GM12878 (cell line): ENCODE measurements at regions not wholly inside any gene's neighbourhood (a gene's known extent, or its start where the extent isn't known, plus 50 kb on each side); places are given as distances from the start of the nearest gene placed in this dataset.
A peak's percentile ranks its signal among the peaks of the same experiment; 100 is the strongest.

Experiments used
- ATAC-seq: fragments of 200-7000 bp; cut with Tn5 transposase; 3 replicates; pipeline ENCODE4 v1.9.1; 2020; ENCODE audit warnings: mild to moderate bottlenecking, moderate library complexity
- BruUV-seq: library from RNA; stranded (reverse); fragments of 400-500 nt; replicated peaks from 2 replicates; lab custom pipeline; 2021; lab: Mats Ljungman, UMichigan
- CTCF ChIA-PET: fragments of 300-600 bp; sonication (Branson Sonifier 250); formaldehyde crosslinking; extraction: SDS; loops from one replicate; lab custom pipeline; 2021; ENCODE audit warnings: inconsistent platforms; lab: Yijun Ruan, JAX
- POLR2A ChIA-PET: fragments of 350-600 bp; formaldehyde crosslinking; extraction: SDS; loops from one replicate; lab custom pipeline; 2021; ENCODE audit warnings: inconsistent platforms; lab: Charles Lee
- RAD21 ChIA-PET: fragments of 300-600 bp; sonication (Branson Sonifier 250); formaldehyde crosslinking; loops from one replicate; lab custom pipeline; 2023; ENCODE audit warnings: antibody characterized with exemption; ENCODE audit not compliant: unreplicated experiment; lab: Charles Lee
- SMC1A ChIA-PET: fragments of 300-600 bp; sonication (Branson Sonifier 250); formaldehyde crosslinking; loops from one replicate; lab custom pipeline; 2023; ENCODE audit not compliant: unreplicated experiment, uncharacterized antibody; lab: Charles Lee
- DNase-seq: peaks from one replicate; pipeline ENCODE4 v3.0.0-alpha.2; 2011; ENCODE audit warnings: low read depth, low spot score
- FAIRE-seq: peaks from 3 replicates; lab custom pipeline; 2011; peaks lifted over from hg19 to GRCh38; lab: Jason Lieb, UNC
- H2AFZ ChIP-seq: 2 replicates; pipeline ENCODE4 v1.6.0; 2011; ENCODE audit warnings: low read depth, low read length, control low read depth; ENCODE audit not compliant: control insufficient read depth
- H3K27ac ChIP-seq: 2 replicates; pipeline ENCODE4 v1.5.1; 2011; ENCODE audit warnings: control low read depth; ENCODE audit not compliant: control insufficient read depth, insufficient read depth
- H3K27me3 ChIP-seq, 2 experiments: replicated peaks in 1 of 2; 2 replicates each; pipeline versions ENCODE4 v1.6.0 to v1.6.1; 2011; ENCODE audit warnings: low read length in 1 of 2; ENCODE audit not compliant: control insufficient read depth in 2 of 2, insufficient read depth in 2 of 2
- H3K36me3 ChIP-seq, 2 experiments: 2 replicates each; pipeline ENCODE4 v1.5.1; 2011; ENCODE audit warnings: low read length in 1 of 2; ENCODE audit not compliant: control insufficient read depth in 2 of 2, insufficient read depth in 2 of 2
- H3K4me1 ChIP-seq: 2 replicates; pipeline ENCODE4 v1.6.1; 2011; ENCODE audit warnings: mild to moderate bottlenecking, low read length, moderate library complexity, mixed read lengths; ENCODE audit not compliant: control insufficient read depth, insufficient read depth
- H3K4me2 ChIP-seq: 2 replicates; pipeline ENCODE4 v1.6.0; 2011; ENCODE audit warnings: control low read depth; ENCODE audit not compliant: control insufficient read depth, insufficient read depth
- H3K4me3 ChIP-seq: fragments of 200-600 bp; sonication (generic); 2 replicates; pipeline ENCODE4 v1.5.1; 2016
- H3K79me2 ChIP-seq: 2 replicates; pipeline ENCODE4 v1.6.0; 2011; ENCODE audit warnings: low read length; ENCODE audit not compliant: control insufficient read depth, insufficient read depth
- H3K9ac ChIP-seq: 2 replicates; pipeline ENCODE4 v1.8.0; 2011; ENCODE audit warnings: low read length, control low read depth, mixed read lengths; ENCODE audit not compliant: control insufficient read depth, insufficient read depth
- H3K9me3 ChIP-seq: replicated peaks from 3 replicates; pipeline ENCODE4 v1.5.1; 2011; ENCODE audit warnings: mild to moderate bottlenecking, low read length; ENCODE audit not compliant: control insufficient read depth, insufficient read depth
- H4K20me1 ChIP-seq: 2 replicates; pipeline ENCODE4 v1.6.0; 2011; ENCODE audit not compliant: control insufficient read depth, insufficient read depth
- GATAD2B ChIP-seq: fragments of 450-650 bp; conservative IDR thresholded peaks from 2 replicates; pipeline ENCODE4 v1.6.1; 2017; ENCODE audit warnings: low read depth, mild to moderate bottlenecking, moderate library complexity
- MTA3 ChIP-seq: IDR thresholded peaks from 2 replicates; pipeline ENCODE4 v1.6.1; 2012; ENCODE audit warnings: low read length, inconsistent platforms, borderline replicate concordance
- MYC ChIP-seq: IDR thresholded peaks from 2 replicates; pipeline ENCODE4 v1.6.1; 2011; ENCODE audit warnings: mild to moderate bottlenecking, low read length, moderate library complexity, inconsistent platforms; ENCODE audit not compliant: insufficient read depth, insufficient replicate concordance, insufficient read length, severe bottlenecking
- STAT1 ChIP-seq: fragments of 450-650 bp; conservative IDR thresholded peaks from 2 replicates; pipeline ENCODE4 v1.6.1; 2014; ENCODE audit warnings: antibody characterized with exemption, mild to moderate bottlenecking
- TARDBP ChIP-seq: IDR thresholded peaks from 2 replicates; pipeline ENCODE4 v1.6.1; 2016; ENCODE audit warnings: borderline replicate concordance
- WGBS: methylation state at CpG from one replicate; pipeline ENCODE4 v1.1.6; 2016; ENCODE audit warnings: low lambda C conversion rate; ENCODE audit not compliant: insufficient replicate concordance, insufficient coverage; ENCODE audit errors: missing lambda C conversion rate; 5-methylcytosine and 5-hydroxymethylcytosine counted together
- in situ Hi-C: fragments of 300-500 bp; cut with MboI; formaldehyde crosslinking; loops from 9 replicates; pipeline ENCODE4 v1.14.3; 2018; ENCODE audit warnings: mixed read lengths
- intact Hi-C: fragments of 100-400 bp; cut with micrococcal nuclease; formaldehyde crosslinking; loops from one replicate; pipeline ENCODE4 v1.14.2; 2022; ENCODE audit not compliant: unreplicated experiment
- TF ChIP-seq, protein P1 (sequence below): fragments of 450-650 bp; IDR thresholded peaks from 2 replicates; pipeline ENCODE4 v1.6.1; 2017; ENCODE audit warnings: mild to moderate bottlenecking
- TF ChIP-seq, protein P2 (sequence below): fragments of 450-650 bp; formaldehyde crosslinking; IDR thresholded peaks from 2 replicates; pipeline ENCODE4 v1.4.0; 2020; ENCODE audit warnings: mild to moderate bottlenecking, moderate library complexity
- TF ChIP-seq, protein P3 (sequence below): fragments of 450-650 bp; IDR thresholded peaks from 2 replicates; pipeline ENCODE4 v1.6.1; 2016; ENCODE audit warnings: mild to moderate bottlenecking
- TF ChIP-seq, protein P4 (sequence below): IDR thresholded peaks from 2 replicates; pipeline ENCODE4 v1.6.1; 2011; ENCODE audit warnings: borderline replicate concordance, low read depth, mild to moderate bottlenecking, moderate library complexity, low read length; ENCODE audit not compliant: insufficient read depth, poor library complexity, severe bottlenecking

DNA sequence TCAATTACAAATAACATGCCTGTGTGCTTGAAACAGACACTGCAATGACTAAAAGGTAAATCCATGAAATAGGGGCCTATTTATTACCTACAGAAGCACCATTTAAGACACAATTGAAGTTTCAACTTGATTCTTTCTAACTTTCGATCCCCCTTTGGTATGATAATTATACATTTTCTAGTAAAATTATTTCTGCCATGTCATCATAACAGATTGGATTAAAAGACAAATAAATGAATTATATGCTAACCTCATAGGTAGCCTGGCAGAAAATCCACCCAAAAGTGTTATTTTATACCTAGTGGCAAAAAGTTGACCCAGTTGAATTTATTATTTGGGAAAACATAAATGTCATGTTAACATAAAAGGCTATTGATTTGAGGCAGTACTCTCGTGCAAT, 241.1 kb downstream of the RAB38 start (continued):
- TF ChIP-seq, protein P1, sequence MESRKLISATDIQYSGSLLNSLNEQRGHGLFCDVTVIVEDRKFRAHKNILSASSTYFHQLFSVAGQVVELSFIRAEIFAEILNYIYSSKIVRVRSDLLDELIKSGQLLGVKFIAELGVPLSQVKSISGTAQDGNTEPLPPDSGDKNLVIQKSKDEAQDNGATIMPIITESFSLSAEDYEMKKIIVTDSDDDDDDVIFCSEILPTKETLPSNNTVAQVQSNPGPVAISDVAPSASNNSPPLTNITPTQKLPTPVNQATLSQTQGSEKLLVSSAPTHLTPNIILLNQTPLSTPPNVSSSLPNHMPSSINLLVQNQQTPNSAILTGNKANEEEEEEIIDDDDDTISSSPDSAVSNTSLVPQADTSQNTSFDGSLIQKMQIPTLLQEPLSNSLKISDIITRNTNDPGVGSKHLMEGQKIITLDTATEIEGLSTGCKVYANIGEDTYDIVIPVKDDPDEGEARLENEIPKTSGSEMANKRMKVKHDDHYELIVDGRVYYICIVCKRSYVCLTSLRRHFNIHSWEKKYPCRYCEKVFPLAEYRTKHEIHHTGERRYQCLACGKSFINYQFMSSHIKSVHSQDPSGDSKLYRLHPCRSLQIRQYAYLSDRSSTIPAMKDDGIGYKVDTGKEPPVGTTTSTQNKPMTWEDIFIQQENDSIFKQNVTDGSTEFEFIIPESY, result no peak
- no peak for TF ChIP-seq MYC
- no peak for TF ChIP-seq TARDBP
- TF ChIP-seq STAT1, result no peak
- TF ChIP-seq GATAD2B, result no peak

DNA sequence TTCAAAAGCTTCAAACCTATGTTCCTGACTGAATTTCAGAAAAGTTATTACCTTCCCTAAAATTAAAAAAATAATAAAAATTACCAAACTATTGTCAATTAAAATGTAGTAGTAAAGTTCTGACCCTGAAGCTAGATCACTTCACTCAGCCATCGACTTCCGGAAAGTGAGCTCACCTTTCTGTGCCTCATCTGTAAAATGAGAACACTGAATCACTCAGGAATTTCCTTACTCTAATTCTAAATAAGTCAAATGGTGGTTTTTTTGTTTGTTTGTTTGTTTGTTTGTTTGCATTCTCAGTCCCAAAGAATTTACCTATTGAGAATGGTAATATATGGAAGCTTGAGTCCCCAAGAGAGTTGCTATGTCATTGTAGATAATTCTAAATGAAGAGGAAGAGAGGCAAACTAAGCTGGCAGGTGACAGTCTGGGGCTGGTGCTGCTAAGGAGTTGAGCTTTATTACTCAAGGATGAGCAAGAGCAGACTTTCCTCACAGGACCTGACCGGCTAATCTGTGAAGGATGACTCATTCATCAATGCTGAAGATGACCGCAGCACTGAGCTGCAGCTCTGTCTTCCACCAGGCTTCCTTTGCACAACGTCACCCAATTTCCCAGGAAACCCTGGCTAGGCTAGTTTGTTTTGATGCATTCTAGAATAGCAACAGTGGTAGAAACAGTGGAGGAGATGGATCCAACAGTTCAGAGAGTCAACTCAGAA, 248.8 kb downstream of the RAB38 start:
- intact Hi-C loops (no loop called here), in situ Hi-C loops (no loop called here)
- Histone ChIP-seq H3K79me2 (no peaks in the 10 kb centered on the region), H3K9ac (no peak overlapping the region), H3K27ac (no peak overlapping the region), H3K36me3 (no peaks in the 10 kb centered on the region), H3K9me3 (no peaks in the 10 kb centered on the region), H3K27me3 (no peaks in the 10 kb centered on the region), H3K4me2 (no peak overlapping the region), H3K4me3 (no peak overlapping the region), H3K4me1 (no peaks in the 10 kb centered on the region), H4K20me1 (no peaks in the 10 kb centered on the region), H2AFZ (no peak overlapping the region)
- no TSS peak for BruUV-seq
- ChIA-PET POLR2A (no interaction called here), RAD21 (no interaction called here), CTCF (no interaction called here), SMC1A (interaction anchor here (0.7 kb wide), 1 partner anchor 399 kb away, joined by 4 read pairs; no protein-coding TSS in a partner anchor)
- FAIRE-seq, result no peak
- TF ChIP-seq, protein P2, sequence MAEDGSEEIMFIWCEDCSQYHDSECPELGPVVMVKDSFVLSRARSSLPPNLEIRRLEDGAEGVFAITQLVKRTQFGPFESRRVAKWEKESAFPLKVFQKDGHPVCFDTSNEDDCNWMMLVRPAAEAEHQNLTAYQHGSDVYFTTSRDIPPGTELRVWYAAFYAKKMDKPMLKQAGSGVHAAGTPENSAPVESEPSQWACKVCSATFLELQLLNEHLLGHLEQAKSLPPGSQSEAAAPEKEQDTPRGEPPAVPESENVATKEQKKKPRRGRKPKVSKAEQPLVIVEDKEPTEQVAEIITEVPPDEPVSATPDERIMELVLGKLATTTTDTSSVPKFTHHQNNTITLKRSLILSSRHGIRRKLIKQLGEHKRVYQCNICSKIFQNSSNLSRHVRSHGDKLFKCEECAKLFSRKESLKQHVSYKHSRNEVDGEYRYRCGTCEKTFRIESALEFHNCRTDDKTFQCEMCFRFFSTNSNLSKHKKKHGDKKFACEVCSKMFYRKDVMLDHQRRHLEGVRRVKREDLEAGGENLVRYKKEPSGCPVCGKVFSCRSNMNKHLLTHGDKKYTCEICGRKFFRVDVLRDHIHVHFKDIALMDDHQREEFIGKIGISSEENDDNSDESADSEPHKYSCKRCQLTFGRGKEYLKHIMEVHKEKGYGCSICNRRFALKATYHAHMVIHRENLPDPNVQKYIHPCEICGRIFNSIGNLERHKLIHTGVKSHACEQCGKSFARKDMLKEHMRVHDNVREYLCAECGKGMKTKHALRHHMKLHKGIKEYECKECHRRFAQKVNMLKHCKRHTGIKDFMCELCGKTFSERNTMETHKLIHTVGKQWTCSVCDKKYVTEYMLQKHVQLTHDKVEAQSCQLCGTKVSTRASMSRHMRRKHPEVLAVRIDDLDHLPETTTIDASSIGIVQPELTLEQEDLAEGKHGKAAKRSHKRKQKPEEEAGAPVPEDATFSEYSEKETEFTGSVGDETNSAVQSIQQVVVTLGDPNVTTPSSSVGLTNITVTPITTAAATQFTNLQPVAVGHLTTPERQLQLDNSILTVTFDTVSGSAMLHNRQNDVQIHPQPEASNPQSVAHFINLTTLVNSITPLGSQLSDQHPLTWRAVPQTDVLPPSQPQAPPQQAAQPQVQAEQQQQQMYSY, result no peak
- TF ChIP-seq, protein P3, sequence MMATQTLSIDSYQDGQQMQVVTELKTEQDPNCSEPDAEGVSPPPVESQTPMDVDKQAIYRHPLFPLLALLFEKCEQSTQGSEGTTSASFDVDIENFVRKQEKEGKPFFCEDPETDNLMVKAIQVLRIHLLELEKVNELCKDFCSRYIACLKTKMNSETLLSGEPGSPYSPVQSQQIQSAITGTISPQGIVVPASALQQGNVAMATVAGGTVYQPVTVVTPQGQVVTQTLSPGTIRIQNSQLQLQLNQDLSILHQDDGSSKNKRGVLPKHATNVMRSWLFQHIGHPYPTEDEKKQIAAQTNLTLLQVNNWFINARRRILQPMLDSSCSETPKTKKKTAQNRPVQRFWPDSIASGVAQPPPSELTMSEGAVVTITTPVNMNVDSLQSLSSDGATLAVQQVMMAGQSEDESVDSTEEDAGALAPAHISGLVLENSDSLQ, result no peak
- TF ChIP-seq MTA3, result no peak
- TF ChIP-seq, protein P4, sequence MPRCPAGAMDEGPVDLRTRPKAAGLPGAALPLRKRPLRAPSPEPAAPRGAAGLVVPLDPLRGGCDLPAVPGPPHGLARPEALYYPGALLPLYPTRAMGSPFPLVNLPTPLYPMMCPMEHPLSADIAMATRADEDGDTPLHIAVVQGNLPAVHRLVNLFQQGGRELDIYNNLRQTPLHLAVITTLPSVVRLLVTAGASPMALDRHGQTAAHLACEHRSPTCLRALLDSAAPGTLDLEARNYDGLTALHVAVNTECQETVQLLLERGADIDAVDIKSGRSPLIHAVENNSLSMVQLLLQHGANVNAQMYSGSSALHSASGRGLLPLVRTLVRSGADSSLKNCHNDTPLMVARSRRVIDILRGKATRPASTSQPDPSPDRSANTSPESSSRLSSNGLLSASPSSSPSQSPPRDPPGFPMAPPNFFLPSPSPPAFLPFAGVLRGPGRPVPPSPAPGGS, result peak; percentile 51
- ATAC-seq, result no peak
- DNase-seq, result no peak
- WGBS, result 57% methylated on average over 5 of the region's 5 CpGs
